GM12891 (cell line): ENCODE measurements at regions not wholly inside any gene's neighbourhood (a gene's known extent, or its start where the extent isn't known, plus 50 kb on each side); places are given as distances from the start of the nearest gene placed in this dataset.

ENCODE experiments used
- POLR2A ChIP-seq: IDR thresholded peaks from 2 replicates; pipeline ENCODE4 v1.6.1; 2011; ENCODE audit warnings: low read depth, low read length, control low read depth
- POLR2AphosphoS5 ChIP-seq: IDR thresholded peaks from 2 replicates; pipeline ENCODE4 v1.6.1; 2011; ENCODE audit warnings: low read depth, low read length, control low read depth
- POU2F2 ChIP-seq: IDR thresholded peaks from 2 replicates; pipeline ENCODE4 v1.6.1; 2011; ENCODE audit warnings: low read depth, mild to moderate bottlenecking, control low read depth, low read length, moderate library complexity
- SPI1 ChIP-seq: IDR thresholded peaks from 2 replicates; pipeline ENCODE4 v1.6.1; 2011; ENCODE audit warnings: low read depth, low read length, control low read depth
- TAF1 ChIP-seq: IDR thresholded peaks from 2 replicates; pipeline ENCODE4 v1.6.1; 2011; ENCODE audit warnings: low read depth, low read length, control low read depth

GRCh38 chr15:31221936-31222515 lies 104.6 kb upstream of the KLF13 start:
- TF ChIP-seq SPI1 (no peak), TAF1 (no peak), POU2F2 (no peak), POLR2A (no peak), POLR2AphosphoS5 (no peak)
